ENCODE measurements at regions not wholly inside any gene's neighbourhood (a gene's known extent, or its start where the extent isn't known, plus 50 kb on each side); places are given as distances from the start of the nearest gene placed in this dataset.

DNA sequence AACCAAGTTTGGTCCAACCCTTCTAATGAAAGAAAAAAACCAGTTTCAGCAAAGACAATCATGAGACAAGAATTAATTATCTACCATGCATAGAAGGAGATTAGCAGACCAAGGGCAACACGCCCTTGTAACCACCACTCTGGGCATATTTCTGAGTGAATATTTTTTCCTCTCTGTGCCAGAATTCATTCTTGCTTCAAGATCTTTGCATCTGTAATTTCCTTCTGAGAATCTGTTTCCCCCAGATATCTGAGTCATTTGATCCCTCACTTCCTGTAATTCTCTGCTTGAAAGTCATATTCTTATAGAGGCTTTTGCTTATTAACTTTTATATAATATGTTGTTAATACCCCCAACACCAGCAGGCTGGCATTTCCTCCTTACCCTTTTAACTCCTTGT, 243.7 kb downstream of the SLC16A7 start:
- no peak for DNase-seq (ENCODE audit: low read depth)

DNA sequence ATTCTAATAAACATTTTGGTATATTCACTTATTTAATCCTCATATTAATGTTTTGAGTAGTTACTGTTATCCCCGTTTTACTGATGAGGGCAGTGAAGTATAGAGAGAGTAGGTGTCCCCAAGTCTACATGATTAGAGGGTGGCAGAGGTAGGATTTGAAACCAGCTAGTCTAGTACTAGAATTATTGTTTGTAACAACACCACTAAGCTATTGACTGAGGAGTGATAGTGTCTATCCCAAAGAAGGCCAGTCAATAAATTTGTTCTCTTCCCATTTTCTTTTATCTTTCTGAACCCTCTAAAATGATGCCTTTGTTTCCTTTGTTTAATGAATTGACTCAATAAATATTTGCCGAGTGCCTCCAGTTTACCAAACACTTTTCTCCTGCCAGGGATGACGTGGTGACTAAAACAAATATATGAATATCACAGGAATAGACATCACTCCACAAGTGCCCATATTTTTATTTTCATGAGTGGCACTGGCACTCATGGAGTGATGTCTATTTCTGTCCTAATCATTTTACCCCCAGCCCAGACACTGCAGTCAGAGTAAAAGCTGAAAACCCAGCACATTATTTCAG, 247.5 kb downstream of the SLC16A7 start:
- no peak for DNase-seq (ENCODE audit: low read depth)

GRCh38 chr12:59844750-59845149, 248.9 kb downstream of the SLC16A7 start:
- no peak for DNase-seq (ENCODE audit: low read depth)

- no peak for DNase-seq (ENCODE audit: low read depth)
These were observed 249.5 kb downstream of the SLC16A7 start for GRCh38 chr12:59845293-59845692.

GRCh38 chr12:59847127-59847526, 251.3 kb downstream of the SLC16A7 start:
- no peak for DNase-seq (ENCODE audit: low read depth)

DNA sequence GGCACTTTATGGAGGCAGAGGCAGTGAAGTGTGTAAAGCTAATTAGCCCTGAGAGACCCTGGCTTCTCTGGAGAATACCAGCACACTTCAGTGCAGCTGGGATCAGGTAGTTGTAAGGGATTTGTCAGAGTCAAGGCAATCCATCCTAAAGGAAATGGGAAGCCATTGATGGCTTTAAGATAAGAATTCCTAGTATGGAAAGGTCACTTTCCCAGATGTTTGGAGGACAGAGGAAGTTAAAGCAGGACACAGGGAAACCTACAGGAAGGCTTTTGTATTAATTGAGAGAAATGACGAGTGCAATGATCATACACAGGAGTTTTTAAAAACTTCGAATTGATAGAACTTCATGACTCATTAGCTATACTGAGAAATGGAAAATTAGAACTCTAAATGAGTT, 254.4 kb downstream of the SLC16A7 start:
- no peak for DNase-seq (ENCODE audit: low read depth)

DNA sequence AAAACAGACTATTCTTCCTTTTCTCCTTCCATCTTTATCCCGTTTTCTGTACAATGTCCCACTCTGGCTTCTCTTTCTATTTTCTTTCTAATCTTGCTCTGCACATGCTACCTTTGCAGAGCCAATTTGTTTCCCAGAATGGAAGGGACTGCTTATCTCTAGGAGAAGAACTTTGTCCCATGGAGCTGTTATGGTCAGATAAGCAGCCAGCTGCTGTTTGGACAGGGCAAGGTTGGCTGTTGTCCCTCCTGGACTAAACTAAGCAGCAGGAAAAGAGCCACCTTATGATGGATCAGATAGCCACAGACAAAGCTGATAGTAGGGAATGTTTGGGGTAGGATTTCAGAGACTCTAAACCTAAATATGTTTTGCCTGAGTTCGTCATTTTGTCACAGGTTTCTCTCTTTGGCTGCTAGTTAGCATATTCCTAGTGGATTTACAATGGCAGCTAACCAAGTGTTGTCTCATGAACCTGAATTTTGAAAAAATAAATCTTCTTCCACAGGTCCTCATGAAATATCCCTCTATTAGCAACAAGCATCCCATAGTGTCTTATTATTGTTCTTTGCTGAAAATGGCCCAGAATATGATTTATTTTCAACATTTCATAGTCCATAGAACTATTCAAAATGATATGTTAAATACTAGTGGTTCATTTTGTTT, 262.8 kb downstream of the SLC16A7 start:
- no peak for DNase-seq (ENCODE audit: low read depth)

DNA sequence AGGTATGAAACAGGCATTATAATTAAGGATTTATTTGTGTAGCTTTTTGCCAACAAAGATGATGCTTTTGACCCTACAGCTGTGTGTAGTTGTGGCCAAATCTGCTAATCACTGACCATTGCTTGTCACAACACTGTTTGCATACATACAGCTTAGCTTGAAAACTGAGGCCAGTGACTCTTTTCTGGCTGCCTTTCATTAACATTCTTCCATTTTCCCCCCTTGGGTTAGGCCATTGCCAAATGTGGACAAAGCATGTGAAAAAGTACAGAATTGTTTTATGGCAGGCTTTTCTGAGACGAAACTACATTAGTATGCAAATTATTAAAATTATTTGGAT, 263.3 kb downstream of the SLC16A7 start:
- no peak for DNase-seq (ENCODE audit: low read depth)

DNA sequence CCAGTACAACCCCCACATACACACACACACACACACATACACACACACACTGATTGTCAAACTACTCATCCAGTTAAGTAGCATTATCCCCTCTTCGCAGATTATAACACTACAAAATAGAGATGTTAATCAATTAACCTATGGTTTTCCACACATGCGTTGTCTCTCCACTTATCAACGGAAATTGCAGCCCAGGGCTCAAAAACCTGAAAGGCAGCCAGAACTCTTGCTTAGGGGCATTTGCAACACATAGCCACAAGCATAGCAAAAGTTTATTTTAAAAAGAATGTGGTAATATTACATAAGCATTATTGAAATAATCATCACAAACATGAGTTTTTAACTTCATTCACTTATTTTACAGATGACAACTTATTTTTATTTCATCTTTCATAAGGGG, 265.8 kb downstream of the SLC16A7 start:
- no peak for DNase-seq (ENCODE audit: low read depth)

DNA sequence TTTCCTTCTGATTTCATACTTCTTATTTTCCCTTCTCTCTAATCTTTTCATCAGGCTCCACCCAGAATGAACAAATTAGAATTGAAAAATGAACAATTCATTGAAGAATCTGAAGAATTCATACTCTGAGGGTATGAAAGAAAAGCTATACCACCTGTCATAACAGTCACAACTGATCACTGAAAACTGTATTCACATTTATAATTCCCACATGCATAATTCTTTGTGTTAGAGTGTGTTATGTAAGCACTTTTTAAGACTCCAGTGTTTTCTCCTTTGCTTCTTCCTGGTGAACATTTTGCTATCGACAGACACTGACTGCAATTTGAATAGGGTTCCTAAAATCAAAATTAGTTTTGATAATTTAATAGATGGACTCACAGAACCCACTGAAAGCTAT, 271.2 kb downstream of the SLC16A7 start:
- no peak for DNase-seq (ENCODE audit: low read depth)

DNA sequence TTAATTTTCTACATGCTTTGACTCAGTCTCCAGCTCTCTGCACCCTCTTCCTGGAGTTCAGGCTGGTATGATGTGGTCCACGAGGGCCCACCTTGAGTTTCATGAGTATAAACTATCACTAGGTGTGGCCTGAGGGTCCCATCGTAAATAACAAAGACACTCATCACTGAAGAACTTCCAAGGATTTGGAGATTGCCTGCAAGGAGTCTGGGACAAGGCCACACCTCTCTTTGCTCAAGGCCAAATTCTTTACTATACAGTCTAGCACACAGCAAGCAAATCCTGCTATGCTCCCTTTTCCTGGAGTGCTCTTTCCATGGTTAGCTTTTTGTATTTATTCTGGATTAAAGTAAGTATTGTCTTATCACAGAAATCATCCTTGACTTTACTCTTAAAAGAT, 271.9 kb downstream of the SLC16A7 start:
- DNase-seq (ENCODE audit: low read depth), result no peak

- no peak for DNase-seq (ENCODE audit: low read depth)
These were observed 275.9 kb downstream of the SLC16A7 start for GRCh38 chr12:59871779-59872178.

GRCh38 chr12:59873136-59873535, 277.3 kb downstream of the SLC16A7 start:
- no peak for DNase-seq (ENCODE audit: low read depth)

- DNase-seq (ENCODE audit: low read depth), result no peak
These were observed 279.0 kb downstream of the SLC16A7 start for GRCh38 chr12:59874781-59875180.

- DNase-seq (ENCODE audit: low read depth), result no peak
These were observed 290.4 kb downstream of the SLC16A7 start for GRCh38 chr12:59886131-59886733.

DNA sequence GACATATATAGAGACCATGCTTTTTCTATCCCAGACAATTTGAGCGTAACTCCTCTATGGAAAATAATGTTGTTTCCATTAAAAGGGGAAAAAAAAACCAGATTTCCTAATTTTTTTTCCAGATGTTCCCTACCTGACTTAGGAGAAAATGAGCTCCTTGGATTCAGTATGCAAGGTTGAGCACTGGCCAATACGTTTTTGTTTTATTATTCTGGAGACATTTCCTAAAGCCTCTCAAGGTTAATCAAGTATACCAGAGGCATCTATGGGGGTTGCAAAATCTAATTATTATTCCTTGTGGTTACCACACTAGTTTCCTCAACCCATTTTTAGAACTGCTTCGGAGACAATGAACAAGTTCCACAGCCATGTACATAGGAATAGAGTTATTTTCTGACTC, 291.3 kb downstream of the SLC16A7 start:
- no peak for DNase-seq (ENCODE audit: low read depth)

GRCh38 chr12:59890896-59891579, 295.2 kb downstream of the SLC16A7 start:
- DNase-seq (ENCODE audit: low read depth), result no peak

DNA sequence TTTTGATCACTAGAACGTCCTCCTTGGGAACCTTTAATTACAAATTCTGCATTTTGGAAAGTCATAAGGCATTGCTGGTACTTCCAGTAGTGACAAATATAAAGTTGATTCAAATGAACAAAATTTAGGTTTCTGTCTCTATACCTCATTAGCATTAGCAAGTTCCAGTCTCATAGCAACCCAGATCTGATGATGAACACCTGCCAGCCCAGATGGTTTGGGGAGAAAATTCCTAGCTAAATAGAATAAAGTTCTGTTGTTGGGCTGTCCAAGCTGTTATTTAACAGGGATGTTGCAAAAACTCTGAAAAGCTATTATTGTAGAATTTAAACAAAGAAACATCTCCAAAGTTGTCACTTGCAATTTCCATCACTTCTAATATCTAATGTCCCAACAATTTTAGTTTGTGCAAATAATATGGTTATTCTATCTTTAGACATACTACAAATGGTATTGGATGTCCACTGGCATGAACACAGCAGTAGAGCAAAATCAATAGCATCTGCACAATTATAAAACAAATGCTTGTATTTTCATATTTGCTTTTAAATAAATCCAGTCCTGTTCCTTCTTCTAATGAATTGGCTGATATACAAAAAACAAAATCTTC, 299.4 kb downstream of the SLC16A7 start:
- no peak for DNase-seq (ENCODE audit: low read depth)

- no peak for DNase-seq (ENCODE audit: low read depth)
These were observed 309.2 kb downstream of the SLC16A7 start for GRCh38 chr12:59904874-59905521.

DNA sequence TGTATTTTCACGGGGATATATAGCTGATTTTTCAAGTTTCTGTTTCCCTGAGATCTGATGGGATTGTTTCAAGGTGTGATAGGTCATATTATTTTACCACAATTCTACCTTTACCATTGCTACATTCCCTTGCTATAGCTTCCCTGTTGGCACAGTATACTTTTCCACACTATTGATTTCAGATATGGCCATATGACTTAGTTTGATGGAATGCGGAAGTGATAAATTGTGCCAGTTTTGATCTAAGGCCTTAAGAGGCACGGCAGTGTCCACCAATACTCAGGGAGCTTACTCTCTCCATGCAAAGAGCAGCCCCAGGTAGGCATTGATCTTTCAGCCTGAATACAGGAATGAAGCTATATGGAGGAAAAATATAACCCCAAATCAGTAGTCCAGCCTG, 315.7 kb downstream of the SLC16A7 start:
- no peak for DNase-seq (ENCODE audit: low read depth)

DNA sequence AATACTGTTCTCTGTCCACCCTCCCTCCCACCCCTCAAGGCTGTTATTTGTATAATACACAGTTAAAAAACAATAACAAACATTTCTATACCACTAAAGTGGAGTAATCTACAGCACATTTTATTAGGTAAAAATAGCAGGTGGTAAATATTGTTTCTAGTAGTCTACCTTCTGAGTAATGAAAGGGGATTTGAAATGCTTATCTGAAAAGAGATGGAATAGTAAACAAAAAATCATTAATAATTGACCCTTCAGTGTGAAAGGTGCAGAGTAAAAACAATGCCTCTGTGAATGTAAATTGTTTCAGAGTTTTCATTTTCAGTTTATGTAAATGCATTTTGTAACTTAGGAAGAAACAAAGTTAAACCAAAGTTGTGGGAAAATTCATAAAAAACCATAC, 321.2 kb downstream of the SLC16A7 start:
- no peak for DNase-seq (ENCODE audit: low read depth)

- no peak for DNase-seq (ENCODE audit: low read depth)
These were observed 331.2 kb downstream of the SLC16A7 start for GRCh38 chr12:59927032-59927431.

All from myocyte (in vitro differentiated cells).